Progenitor cell of endocrine pancreas (in vitro differentiated cells): ENCODE measurements at regions not wholly inside any gene's neighbourhood (a gene's known extent, or its start where the extent isn't known, plus 50 kb on each side); places are given as distances from the start of the nearest gene placed in this dataset.

Experiments used
- DNase-seq: peaks from one replicate; pipeline ENCODE4 v3.0.0; 2021; ENCODE audit warnings: low spot score; ENCODE audit not compliant: unreplicated experiment
- H3K27ac Mint-ChIP-seq: 2 replicates; pipeline ENCODE4 v1.8.0; 2021; ENCODE audit warnings: mild to moderate bottlenecking, moderate library complexity, mixed read lengths
- H3K27me3 Mint-ChIP-seq: 2 replicates; pipeline ENCODE4 v1.8.0; 2021; ENCODE audit warnings: mixed read lengths
- H3K36me3 Mint-ChIP-seq: 2 replicates; pipeline ENCODE4 v1.8.0; 2022; ENCODE audit warnings: mixed read lengths; ENCODE audit not compliant: insufficient read depth
- H3K4me1 Mint-ChIP-seq: 2 replicates; pipeline ENCODE4 v1.8.0; 2021; ENCODE audit warnings: low read depth, mixed read lengths
- H3K4me3 Mint-ChIP-seq: 2 replicates; pipeline ENCODE4 v1.8.0; 2021; ENCODE audit warnings: low read depth, mild to moderate bottlenecking, moderate library complexity, mixed read lengths
- H3K9me3 Mint-ChIP-seq: 2 replicates; pipeline ENCODE4 v1.8.0; 2021; ENCODE audit warnings: low read depth, mixed read lengths
- CTCF ChIP-seq: fragments of 200-600 bp; sonication (generic); IDR thresholded peaks from one replicate; pipeline ENCODE4 v1.5.0; 2021; ENCODE audit warnings: antibody characterized with exemption, mild to moderate bottlenecking; ENCODE audit not compliant: unreplicated experiment

- H3K27ac Mint-ChIP-seq, result no peak overlapping the region
Observed at GRCh38 chr11:133693110-133693509, 152.2 kb downstream of the SPATA19 start.

GRCh38 chr11:133692126-133692934, 153.0 kb downstream of the SPATA19 start:
- H3K27ac Mint-ChIP-seq, result no peak overlapping the region
- H3K4me3 Mint-ChIP-seq, result no peak overlapping the region
- no peak for TF ChIP-seq CTCF
- H3K27me3 Mint-ChIP-seq, result no peaks in the 10 kb centered on the region
- H3K9me3 Mint-ChIP-seq, result no peaks in the 10 kb centered on the region
- no peaks in the 10 kb centered on the region for H3K4me1 Mint-ChIP-seq
- no peaks in the 10 kb centered on the region for H3K36me3 Mint-ChIP-seq
- no peak for DNase-seq

More at GRCh38 chr11:133693110-133693509, 152.2 kb downstream of the SPATA19 start:
- no peak for TF ChIP-seq CTCF
- Mint-ChIP-seq H3K9me3 (no peaks in the 10 kb centered on the region), H3K27me3 (no peaks in the 10 kb centered on the region), H3K4me3 (no peak overlapping the region), H3K36me3 (no peaks in the 10 kb centered on the region), H3K4me1 (peaks cover 7% of the 10 kb centered on the region)
- DNase-seq, result no peak

- Mint-ChIP-seq H3K27me3 (no peaks in the 10 kb centered on the region), H3K9me3 (no peaks in the 10 kb centered on the region), H3K27ac (no peak overlapping the region), H3K36me3 (no peaks in the 10 kb centered on the region), H3K4me3 (no peak overlapping the region), H3K4me1 (no peaks in the 10 kb centered on the region)
- no peak for TF ChIP-seq CTCF
- DNase-seq, result no peak
Observed at GRCh38 chr11:133687781-133688180, 155.5 kb upstream of the OPCML start.

GRCh38 chr11:133681901-133682300, 149.6 kb upstream of the OPCML start:
- peaks cover 9% of the 10 kb centered on the region for H3K27me3 Mint-ChIP-seq
- peak; percentile 40 for TF ChIP-seq CTCF
- peak overlapping the region; percentile 25 for H3K27ac Mint-ChIP-seq
- no peak for DNase-seq
- H3K4me1 Mint-ChIP-seq, result peaks cover 1% of the 10 kb centered on the region
- H3K4me3 Mint-ChIP-seq, result no peak overlapping the region
- H3K36me3 Mint-ChIP-seq, result no peaks in the 10 kb centered on the region
- no peaks in the 10 kb centered on the region for H3K9me3 Mint-ChIP-seq

GRCh38 chr11:133679896-133680295, 147.6 kb upstream of the OPCML start:
- Mint-ChIP-seq H3K27me3 (peaks cover 9% of the 10 kb centered on the region), H3K27ac (no peak overlapping the region)

More at GRCh38 chr11:133679896-133680295, 147.6 kb upstream of the OPCML start:
- Mint-ChIP-seq H3K9me3 (no peaks in the 10 kb centered on the region), H3K4me1 (peaks cover 1% of the 10 kb centered on the region), H3K4me3 (no peak overlapping the region), H3K36me3 (no peaks in the 10 kb centered on the region)
- DNase-seq, result no peak
- TF ChIP-seq CTCF, result no peak
